Liver (tissue), 8 donors: ENCODE measurements at regions not wholly inside any gene's neighbourhood (a gene's known extent, or its start where the extent isn't known, plus 50 kb on each side); places are given as distances from the start of the nearest gene placed in this dataset.

Experiments
- DNase-seq: peaks from one replicate; pipeline ENCODE4 v3.0.0-alpha.2; 2017; ENCODE audit warnings: low spot score
- H3K27ac ChIP-seq, 2 donors: one replicate each; pipeline ENCODE4 v1.7.0; 2013; ENCODE audit warnings: inconsistent platforms in 2 of 2, low read length in 2 of 2, control low read depth in 1 of 2, low read depth in 1 of 2, mild to moderate bottlenecking in 1 of 2
- H3K27me3 ChIP-seq, 4 donors: one replicate each; pipeline versions ENCODE4 v1.6.1 to v1.7.0; 2013; ENCODE audit warnings: low read length in 3 of 4, inconsistent platforms in 1 of 4, mild to moderate bottlenecking in 1 of 4, moderate library complexity in 1 of 4; ENCODE audit not compliant: control insufficient read depth in 4 of 4, insufficient read depth in 4 of 4
- H3K36me3 ChIP-seq, 4 donors: one replicate each; pipeline versions ENCODE4 v1.6.1 to v1.7.0; 2013; ENCODE audit warnings: low read length in 3 of 4, mild to moderate bottlenecking in 3 of 4, low read depth in 1 of 4, moderate library complexity in 1 of 4; ENCODE audit not compliant: control insufficient read depth in 4 of 4, insufficient read depth in 3 of 4
- H3K4me1 ChIP-seq, 4 donors: one replicate each; pipeline versions ENCODE4 v1.6.1 to v1.7.0; 2013; ENCODE audit warnings: low read length in 3 of 4, mild to moderate bottlenecking in 3 of 4, moderate library complexity in 1 of 4; ENCODE audit not compliant: control insufficient read depth in 4 of 4, insufficient read depth in 4 of 4
- H3K4me3 ChIP-seq, 3 donors: one replicate each; pipeline versions ENCODE4 v1.6.1 to v1.7.0; 2013; ENCODE audit warnings: low read length in 3 of 3, control low read depth in 1 of 3, low read depth in 1 of 3, mild to moderate bottlenecking in 1 of 3
- H3K9ac ChIP-seq, 2 donors: one replicate each; pipeline ENCODE4 v1.7.0; 2013; ENCODE audit warnings: low read length in 2 of 2, mild to moderate bottlenecking in 2 of 2, moderate library complexity in 2 of 2, control low read depth in 1 of 2, low read depth in 1 of 2
- H3K9me3 ChIP-seq, 4 donors: one replicate each; pipeline versions ENCODE4 v1.6.1 to v1.7.0; 2013; ENCODE audit warnings: low read length in 3 of 4; ENCODE audit not compliant: control insufficient read depth in 4 of 4
- EGR1 ChIP-seq, 2 donors: IDR thresholded peaks; 2 replicates each; pipeline ENCODE4 v1.6.1; 2016 to 2018; ENCODE audit warnings: antibody characterized with exemption in 2 of 2, low read depth in 2 of 2
- GABPA ChIP-seq, 2 donors: IDR thresholded peaks in 1 of 2; conservative IDR thresholded peaks in 1 of 2; 2 replicates each; pipeline ENCODE4 v1.6.1; 2016; ENCODE audit warnings: antibody characterized with exemption in 2 of 2, mild to moderate bottlenecking in 1 of 2, moderate library complexity in 1 of 2
- HNF4A ChIP-seq, 2 donors: conservative IDR thresholded peaks; 2 replicates each; pipeline ENCODE4 v1.6.1; 2016; ENCODE audit warnings: antibody characterized with exemption in 2 of 2, mild to moderate bottlenecking in 2 of 2
- HNF4G ChIP-seq: IDR thresholded peaks from 2 replicates; pipeline ENCODE4 v1.6.1; 2016; ENCODE audit warnings: antibody characterized with exemption
- JUND ChIP-seq, 2 donors: IDR thresholded peaks; 2 replicates each; pipeline ENCODE4 v1.6.1; 2016; ENCODE audit warnings: antibody characterized with exemption in 2 of 2
- NR2F2 ChIP-seq: IDR thresholded peaks from 2 replicates; pipeline ENCODE4 v1.6.1; 2016; ENCODE audit warnings: antibody characterized with exemption
- RAD21 ChIP-seq, 2 donors: IDR thresholded peaks; 2 replicates each; pipeline ENCODE4 v1.6.1; 2016; ENCODE audit warnings: antibody characterized with exemption in 2 of 2, mild to moderate bottlenecking in 2 of 2
- REST ChIP-seq: IDR thresholded peaks from 2 replicates; pipeline ENCODE4 v1.6.1; 2016; ENCODE audit warnings: antibody characterized with exemption, mild to moderate bottlenecking
- RXRA ChIP-seq, 2 donors: IDR thresholded peaks; 2 replicates each; pipeline ENCODE4 v1.6.1; 2017 to 2018; ENCODE audit warnings: antibody characterized with exemption in 2 of 2, mild to moderate bottlenecking in 1 of 2
- SP1 ChIP-seq: IDR thresholded peaks from 2 replicates; pipeline ENCODE4 v1.6.1; 2018; ENCODE audit warnings: antibody characterized with exemption, mild to moderate bottlenecking
- TAF1 ChIP-seq: conservative IDR thresholded peaks from 2 replicates; pipeline ENCODE4 v1.6.1; 2016; ENCODE audit warnings: antibody characterized with exemption, mild to moderate bottlenecking
- YY1 ChIP-seq: IDR thresholded peaks from 2 replicates; pipeline ENCODE4 v1.6.1; 2016; ENCODE audit warnings: antibody characterized with exemption, mild to moderate bottlenecking
- WGBS: extraction: QIAGEN DNeasy Blood & Tissue Kit; methylation state at CpG from one replicate; pipeline ENCODE4 v1.1.7; 2013; 5-methylcytosine and 5-hydroxymethylcytosine counted together
- TF ChIP-seq, protein P1 (sequence below): fragments of 150-350 bp; IDR thresholded peaks from 2 replicates; pipeline ENCODE4 v1.5.1; 2017; ENCODE audit warnings: improper control_type of control experiment, low read depth, low read length; ENCODE audit not compliant: missing input control
- TF ChIP-seq, protein P2 (sequence below): IDR thresholded peaks from 2 replicates; pipeline ENCODE4 v1.6.1; 2016; ENCODE audit warnings: antibody characterized with exemption
- TF ChIP-seq, protein P3 (sequence below): IDR thresholded peaks from 2 replicates; pipeline ENCODE4 v1.6.1; 2016; ENCODE audit warnings: antibody characterized with exemption
- donor health status: healthy.
- donor health status: healthy.
- donor health status: healthy.
- donor health status: healthy.
- donor health status: healthy.

DNA sequence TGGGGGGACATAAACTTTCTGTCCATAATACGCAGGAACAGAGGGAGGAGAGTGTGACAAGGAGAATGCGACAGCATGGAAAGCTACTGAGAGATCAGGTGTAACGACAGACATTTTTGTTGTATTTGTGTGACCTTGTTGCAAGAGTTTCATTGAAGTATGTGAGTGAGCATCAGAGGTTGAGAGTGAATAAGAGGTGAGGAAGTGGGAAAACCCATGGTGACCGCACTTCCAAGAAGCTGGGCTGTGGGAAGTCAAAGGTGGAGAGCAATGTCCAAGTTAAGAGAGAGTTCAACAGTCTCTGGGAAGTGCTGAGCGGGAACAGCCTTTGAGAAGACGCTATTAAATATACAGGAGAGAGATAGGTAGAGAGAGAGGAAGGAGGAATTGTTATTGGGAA, 76.4 kb upstream of the PGRMC2 start:
- Histone ChIP-seq H3K4me1 (no peaks in the 10 kb centered on the region), H3K4me3 (no peak overlapping the region), H3K9ac (no peak overlapping the region), H3K36me3 (no peaks in the 10 kb centered on the region), H3K9me3 (no peaks in the 10 kb centered on the region), H3K27me3 (no peaks in the 10 kb centered on the region), H3K27ac (no peak overlapping the region)
- DNase-seq: no peak
- TF ChIP-seq JUND (IDR thresholded peaks at IDR 0.05): no peak
- TF ChIP-seq REST: no peak
- TF ChIP-seq HNF4A (conservative IDR thresholded peaks at IDR 0.05): no peak
- TF ChIP-seq, protein P1, sequence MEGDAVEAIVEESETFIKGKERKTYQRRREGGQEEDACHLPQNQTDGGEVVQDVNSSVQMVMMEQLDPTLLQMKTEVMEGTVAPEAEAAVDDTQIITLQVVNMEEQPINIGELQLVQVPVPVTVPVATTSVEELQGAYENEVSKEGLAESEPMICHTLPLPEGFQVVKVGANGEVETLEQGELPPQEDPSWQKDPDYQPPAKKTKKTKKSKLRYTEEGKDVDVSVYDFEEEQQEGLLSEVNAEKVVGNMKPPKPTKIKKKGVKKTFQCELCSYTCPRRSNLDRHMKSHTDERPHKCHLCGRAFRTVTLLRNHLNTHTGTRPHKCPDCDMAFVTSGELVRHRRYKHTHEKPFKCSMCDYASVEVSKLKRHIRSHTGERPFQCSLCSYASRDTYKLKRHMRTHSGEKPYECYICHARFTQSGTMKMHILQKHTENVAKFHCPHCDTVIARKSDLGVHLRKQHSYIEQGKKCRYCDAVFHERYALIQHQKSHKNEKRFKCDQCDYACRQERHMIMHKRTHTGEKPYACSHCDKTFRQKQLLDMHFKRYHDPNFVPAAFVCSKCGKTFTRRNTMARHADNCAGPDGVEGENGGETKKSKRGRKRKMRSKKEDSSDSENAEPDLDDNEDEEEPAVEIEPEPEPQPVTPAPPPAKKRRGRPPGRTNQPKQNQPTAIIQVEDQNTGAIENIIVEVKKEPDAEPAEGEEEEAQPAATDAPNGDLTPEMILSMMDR: no peak
- no peak for TF ChIP-seq RXRA (IDR thresholded peaks at IDR 0.05)
- TF ChIP-seq SP1: no peak
- no peak for TF ChIP-seq NR2F2
- TF ChIP-seq, protein P2, sequence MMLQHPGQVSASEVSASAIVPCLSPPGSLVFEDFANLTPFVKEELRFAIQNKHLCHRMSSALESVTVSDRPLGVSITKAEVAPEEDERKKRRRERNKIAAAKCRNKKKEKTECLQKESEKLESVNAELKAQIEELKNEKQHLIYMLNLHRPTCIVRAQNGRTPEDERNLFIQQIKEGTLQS: no peak
- no peak for TF ChIP-seq HNF4G
- TF ChIP-seq YY1: no peak
- no peak for TF ChIP-seq RAD21 (IDR thresholded peaks at IDR 0.05)
- TF ChIP-seq EGR1 (IDR thresholded peaks at IDR 0.05; ENCODE audit: low read depth in 2 of 2): no peak
- no peak for TF ChIP-seq GABPA (IDR thresholded peaks at IDR 0.05 in 1 of 2, conservative IDR thresholded peaks at IDR 0.05 in 1 of 2)
- no peak for TF ChIP-seq TAF1
- TF ChIP-seq, protein P3, sequence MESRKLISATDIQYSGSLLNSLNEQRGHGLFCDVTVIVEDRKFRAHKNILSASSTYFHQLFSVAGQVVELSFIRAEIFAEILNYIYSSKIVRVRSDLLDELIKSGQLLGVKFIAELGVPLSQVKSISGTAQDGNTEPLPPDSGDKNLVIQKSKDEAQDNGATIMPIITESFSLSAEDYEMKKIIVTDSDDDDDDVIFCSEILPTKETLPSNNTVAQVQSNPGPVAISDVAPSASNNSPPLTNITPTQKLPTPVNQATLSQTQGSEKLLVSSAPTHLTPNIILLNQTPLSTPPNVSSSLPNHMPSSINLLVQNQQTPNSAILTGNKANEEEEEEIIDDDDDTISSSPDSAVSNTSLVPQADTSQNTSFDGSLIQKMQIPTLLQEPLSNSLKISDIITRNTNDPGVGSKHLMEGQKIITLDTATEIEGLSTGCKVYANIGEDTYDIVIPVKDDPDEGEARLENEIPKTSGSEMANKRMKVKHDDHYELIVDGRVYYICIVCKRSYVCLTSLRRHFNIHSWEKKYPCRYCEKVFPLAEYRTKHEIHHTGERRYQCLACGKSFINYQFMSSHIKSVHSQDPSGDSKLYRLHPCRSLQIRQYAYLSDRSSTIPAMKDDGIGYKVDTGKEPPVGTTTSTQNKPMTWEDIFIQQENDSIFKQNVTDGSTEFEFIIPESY: no peak
- 96% methylated on average over 6 of the region's 6 CpGs for WGBS

DNA sequence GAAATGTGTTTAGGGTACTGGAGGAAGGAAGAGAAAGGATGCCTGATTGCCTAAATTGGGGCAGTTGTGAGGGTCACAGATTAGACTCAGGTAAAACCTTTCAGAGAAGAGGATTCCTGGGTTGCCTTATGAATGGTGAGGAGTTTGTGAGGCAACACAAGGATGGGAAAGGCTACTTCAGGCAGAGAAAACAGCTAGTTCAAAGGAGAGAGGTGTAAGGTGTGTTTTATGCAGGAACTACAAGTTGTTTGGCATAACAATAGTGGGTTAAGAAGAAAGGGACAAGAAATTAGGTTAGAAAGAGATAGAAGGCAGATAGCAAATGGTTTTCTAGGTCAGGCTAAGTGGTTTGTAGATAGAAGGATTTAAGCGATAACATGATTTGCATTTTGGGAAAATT, 75.1 kb upstream of the PGRMC2 start:
- no peak overlapping the region for H3K9ac ChIP-seq
- H3K27ac ChIP-seq: no peak overlapping the region
- 96% methylated on average over 1 of the region's 1 CpG for WGBS
- no peak for TF ChIP-seq GABPA (IDR thresholded peaks at IDR 0.05 in 1 of 2, conservative IDR thresholded peaks at IDR 0.05 in 1 of 2)
- TF ChIP-seq HNF4A (conservative IDR thresholded peaks at IDR 0.05): no peak
- no peak for TF ChIP-seq REST
- TF ChIP-seq JUND (IDR thresholded peaks at IDR 0.05): no peak
- TF ChIP-seq, protein P1: no peak
- TF ChIP-seq RXRA (IDR thresholded peaks at IDR 0.05): no peak
- no peaks in the 10 kb centered on the region for H3K27me3 ChIP-seq
- no peak overlapping the region for H3K4me3 ChIP-seq
- no peak for DNase-seq
- H3K36me3 ChIP-seq: no peaks in the 10 kb centered on the region
- H3K9me3 ChIP-seq: no peaks in the 10 kb centered on the region
- no peaks in the 10 kb centered on the region for H3K4me1 ChIP-seq
